Activated T-cell treated with anti-CD3 and anti-CD28 coated beads, Interleukin-2, amount 50 U/mL, for 4 hours (primary cell): ENCODE measurements at regions not wholly inside any gene's neighbourhood (a gene's known extent, or its start where the extent isn't known, plus 50 kb on each side); places are given as distances from the start of the nearest gene placed in this dataset.

Experiments used
- ATAC-seq, 2 donors: fragments of 200-7000 bp; cut with Tn5 transposase; one replicate each; pipeline ENCODE4 v1.10.0; 2021
- DNase-seq: peaks from one replicate; pipeline ENCODE4 v3.0.0-alpha.2; 2020
- H3K27me3 Mint-ChIP-seq: one replicate; pipeline ENCODE4 v1.8.0; 2021; ENCODE audit warnings: low read depth, mixed read lengths
- H3K36me3 Mint-ChIP-seq: one replicate; pipeline ENCODE4 v1.8.0; 2022; ENCODE audit warnings: mixed read lengths; ENCODE audit not compliant: insufficient read depth
- H3K4me1 Mint-ChIP-seq: one replicate; pipeline ENCODE4 v1.8.0; 2021; ENCODE audit warnings: low read depth, mixed read lengths
- H3K4me3 Mint-ChIP-seq: one replicate; pipeline ENCODE4 v1.8.0; 2021; ENCODE audit warnings: mild to moderate bottlenecking, moderate library complexity, mixed read lengths
- H3K9me3 Mint-ChIP-seq: one replicate; pipeline ENCODE4 v1.8.0; 2021; ENCODE audit warnings: mixed read lengths

GRCh38 chr2:47264686-47265085 is 88.4 kb upstream of the CALM2 start:
- DNase-seq (no peak), ATAC-seq (no peak)
- Mint-ChIP-seq H3K36me3 (no peaks in the 10 kb centered on the region), H3K27me3 (no peaks in the 10 kb centered on the region), H3K4me1 (no peaks in the 10 kb centered on the region), H3K4me3 (no peak overlapping the region), H3K9me3 (no peaks in the 10 kb centered on the region)

GRCh38 chr2:47264143-47264542 is 87.8 kb upstream of the CALM2 start:
- Mint-ChIP-seq H3K4me3 (no peak overlapping the region), H3K9me3 (no peaks in the 10 kb centered on the region), H3K4me1 (no peaks in the 10 kb centered on the region), H3K36me3 (no peaks in the 10 kb centered on the region), H3K27me3 (no peaks in the 10 kb centered on the region)
- DNase-seq (no peak), ATAC-seq (no peak)

- Mint-ChIP-seq H3K4me1 (no peaks in the 10 kb centered on the region), H3K36me3 (no peaks in the 10 kb centered on the region), H3K9me3 (no peaks in the 10 kb centered on the region), H3K27me3 (no peaks in the 10 kb centered on the region), H3K4me3 (no peak overlapping the region)
- no peak for DNase-seq
- ATAC-seq: no peak
These were observed 86.3 kb upstream of the CALM2 start for GRCh38 chr2:47262657-47263056.

- Mint-ChIP-seq H3K27me3 (no peaks in the 10 kb centered on the region), H3K4me3 (no peak overlapping the region), H3K4me1 (no peaks in the 10 kb centered on the region), H3K36me3 (no peaks in the 10 kb centered on the region), H3K9me3 (no peaks in the 10 kb centered on the region)
- no peak for DNase-seq
- ATAC-seq: no peak
These were observed 84.7 kb upstream of the CALM2 start for GRCh38 chr2:47260971-47261370.

- DNase-seq (no peak), ATAC-seq (no peak)
- Mint-ChIP-seq H3K9me3 (no peaks in the 10 kb centered on the region), H3K4me3 (no peak overlapping the region), H3K36me3 (no peaks in the 10 kb centered on the region), H3K27me3 (no peaks in the 10 kb centered on the region), H3K4me1 (no peaks in the 10 kb centered on the region)
These were observed 83.5 kb upstream of the CALM2 start for GRCh38 chr2:47259829-47260228.

GRCh38 chr2:47257946-47258348 is 81.6 kb upstream of the CALM2 start:
- ATAC-seq (no peak), DNase-seq (no peak)
- no peaks in the 10 kb centered on the region for H3K36me3 Mint-ChIP-seq
- H3K27me3 Mint-ChIP-seq: no peaks in the 10 kb centered on the region
- no peaks in the 10 kb centered on the region for H3K4me1 Mint-ChIP-seq
- H3K9me3 Mint-ChIP-seq: no peaks in the 10 kb centered on the region
- no peak overlapping the region for H3K4me3 Mint-ChIP-seq

- DNase-seq: no peak
- Mint-ChIP-seq H3K36me3 (no peaks in the 10 kb centered on the region), H3K9me3 (no peaks in the 10 kb centered on the region), H3K27me3 (no peaks in the 10 kb centered on the region), H3K4me1 (no peaks in the 10 kb centered on the region), H3K4me3 (no peak overlapping the region)
- ATAC-seq: no peak
These were observed 80.2 kb upstream of the CALM2 start for GRCh38 chr2:47256416-47257087.

- H3K27me3 Mint-ChIP-seq: peaks cover 2% of the 10 kb centered on the region
- ATAC-seq (no peak), DNase-seq (no peak)
- H3K4me1 Mint-ChIP-seq: no peaks in the 10 kb centered on the region
- no peaks in the 10 kb centered on the region for H3K9me3 Mint-ChIP-seq
- H3K36me3 Mint-ChIP-seq: no peaks in the 10 kb centered on the region
- no peak overlapping the region for H3K4me3 Mint-ChIP-seq
These were observed 79.5 kb upstream of the CALM2 start for GRCh38 chr2:47255794-47256193.

GRCh38 chr2:47254464-47254863 is 78.2 kb upstream of the CALM2 start:
- H3K4me3 Mint-ChIP-seq: no peak overlapping the region
- no peak for ATAC-seq
- peaks cover 9% of the 10 kb centered on the region for H3K27me3 Mint-ChIP-seq

GRCh38 chr2:47253447-47253846 is 77.1 kb upstream of the CALM2 start:
- H3K27me3 Mint-ChIP-seq: peaks cover 9% of the 10 kb centered on the region
- no peak overlapping the region for H3K4me3 Mint-ChIP-seq
- ATAC-seq (no peak), DNase-seq (no peak)
- no peaks in the 10 kb centered on the region for H3K4me1 Mint-ChIP-seq
- H3K36me3 Mint-ChIP-seq: no peaks in the 10 kb centered on the region
- H3K9me3 Mint-ChIP-seq: no peaks in the 10 kb centered on the region

More at GRCh38 chr2:47254464-47254863, 78.2 kb upstream of the CALM2 start:
- H3K36me3 Mint-ChIP-seq: no peaks in the 10 kb centered on the region
- H3K9me3 Mint-ChIP-seq: no peaks in the 10 kb centered on the region
- no peak for DNase-seq
- no peaks in the 10 kb centered on the region for H3K4me1 Mint-ChIP-seq

GRCh38 chr2:47251404-47251675 is 75.0 kb upstream of the CALM2 start:
- no peak for ATAC-seq
- no peak for DNase-seq
- Mint-ChIP-seq H3K4me1 (no peaks in the 10 kb centered on the region), H3K4me3 (no peak overlapping the region), H3K9me3 (no peaks in the 10 kb centered on the region), H3K27me3 (peaks cover 9% of the 10 kb centered on the region), H3K36me3 (no peaks in the 10 kb centered on the region)

- Mint-ChIP-seq H3K9me3 (no peaks in the 10 kb centered on the region), H3K36me3 (no peaks in the 10 kb centered on the region), H3K4me3 (no peak overlapping the region), H3K27me3 (peaks cover 9% of the 10 kb centered on the region), H3K4me1 (no peaks in the 10 kb centered on the region)
- no peak for DNase-seq
- no peak for ATAC-seq
These were observed 74.5 kb upstream of the CALM2 start for GRCh38 chr2:47250586-47251403.

- Mint-ChIP-seq H3K36me3 (no peaks in the 10 kb centered on the region), H3K4me1 (no peaks in the 10 kb centered on the region), H3K4me3 (no peak overlapping the region), H3K9me3 (no peaks in the 10 kb centered on the region), H3K27me3 (peaks cover 14% of the 10 kb centered on the region)
- ATAC-seq: no peak
- no peak for DNase-seq
These were observed 73.6 kb upstream of the CALM2 start for GRCh38 chr2:47249931-47250330.

GRCh38 chr2:47249157-47249900 is 73.0 kb upstream of the CALM2 start:
- H3K9me3 Mint-ChIP-seq: no peaks in the 10 kb centered on the region
- DNase-seq (no peak), ATAC-seq (no peak)
- peaks cover 14% of the 10 kb centered on the region for H3K27me3 Mint-ChIP-seq
- H3K4me3 Mint-ChIP-seq: no peak overlapping the region
- H3K4me1 Mint-ChIP-seq: no peaks in the 10 kb centered on the region
- H3K36me3 Mint-ChIP-seq: no peaks in the 10 kb centered on the region
